GM21447 (cell line): ENCODE measurements at regions not wholly inside any gene's neighbourhood (a gene's known extent, or its start where the extent isn't known, plus 50 kb on each side); places are given as distances from the start of the nearest gene placed in this dataset.
"Not testable (repeated sequence)": the region's sequence is repeated elsewhere in the genome, so short reads cannot be mapped to it uniquely, and the experiment has no call there.

Experiments used
- ATAC-seq: cut with Tn5 transposase; IDR thresholded peaks from one replicate; pipeline ENCODE4 v1.9.1; 2021; ENCODE audit not compliant: unreplicated experiment

- no peak for ATAC-seq
Observed at GRCh38 chr10:23945845-23946244, 263.1 kb upstream of the KIAA1217 start.

- ATAC-seq = no peak
Observed at GRCh38 chr10:23951841-23952240, 257.1 kb upstream of the KIAA1217 start.

GRCh38 chr10:23955456-23956225 lies 253.3 kb upstream of the KIAA1217 start:
- ATAC-seq = no peak

GRCh38 chr10:23965123-23965522 lies 243.8 kb upstream of the KIAA1217 start:
- ATAC-seq = no peak

- ATAC-seq = no peak
Observed at GRCh38 chr10:23965880-23966279, 243.1 kb upstream of the KIAA1217 start.

GRCh38 chr10:23966504-23967051 lies 242.4 kb upstream of the KIAA1217 start:
- ATAC-seq = no peak

- no peak for ATAC-seq
Observed at GRCh38 chr10:23968301-23968700, 240.6 kb upstream of the KIAA1217 start.

- ATAC-seq = no peak
Observed at GRCh38 chr10:23974746-23975272, 234.1 kb upstream of the KIAA1217 start.

GRCh38 chr10:23975431-23975830 lies 233.5 kb upstream of the KIAA1217 start:
- ATAC-seq = no peak

GRCh38 chr10:23976275-23976674 lies 232.7 kb upstream of the KIAA1217 start:
- no peak for ATAC-seq

GRCh38 chr10:23978317-23978716 lies 230.6 kb upstream of the KIAA1217 start:
- ATAC-seq = no peak

- no peak for ATAC-seq
Observed at GRCh38 chr10:23980094-23980493, 228.8 kb upstream of the KIAA1217 start.

- no peak for ATAC-seq
Observed at GRCh38 chr10:23981520-23982309, 227.2 kb upstream of the KIAA1217 start.

- ATAC-seq = not testable (repeated sequence)
Observed at GRCh38 chr10:23984405-23984804, 224.5 kb upstream of the KIAA1217 start.

GRCh38 chr10:23988006-23988405 lies 220.9 kb upstream of the KIAA1217 start:
- ATAC-seq = no peak

GRCh38 chr10:23994459-23995046 lies 214.4 kb upstream of the KIAA1217 start:
- ATAC-seq = no peak

- ATAC-seq = no peak
Observed at GRCh38 chr10:23999445-23999844, 209.5 kb upstream of the KIAA1217 start.

GRCh38 chr10:24000271-24000813 lies 208.6 kb upstream of the KIAA1217 start:
- no peak for ATAC-seq

GRCh38 chr10:24006741-24007140 lies 202.2 kb upstream of the KIAA1217 start:
- ATAC-seq = no peak

- ATAC-seq = no peak
Observed at GRCh38 chr10:24007359-24007758, 201.6 kb upstream of the KIAA1217 start.
